ENCODE measurements at regions not wholly inside any gene's neighbourhood (a gene's known extent, or its start where the extent isn't known, plus 50 kb on each side); places are given as distances from the start of the nearest gene placed in this dataset.

DNA sequence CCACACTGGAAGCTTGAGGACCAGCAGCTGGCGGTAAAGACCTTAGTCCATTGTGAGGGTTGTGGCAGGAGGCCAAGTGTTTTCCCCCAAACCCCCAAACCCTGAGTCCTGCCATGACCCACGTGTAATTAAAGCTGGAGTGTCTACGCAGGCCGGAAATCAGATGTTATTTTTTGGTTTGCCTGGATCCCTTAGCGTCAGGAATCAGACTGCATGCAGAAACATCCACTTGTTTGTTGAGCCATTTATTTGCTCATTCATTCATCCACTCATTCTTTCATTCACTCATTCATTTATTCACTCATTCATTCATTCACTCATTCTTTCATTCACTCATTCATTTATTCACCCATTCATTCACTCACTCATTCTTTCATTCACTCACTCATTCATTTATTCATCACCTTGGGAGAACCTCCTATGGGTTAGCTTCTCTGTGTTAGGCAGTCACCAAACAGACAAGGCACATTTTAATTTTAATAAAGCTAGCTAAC, 313.1 kb downstream of the MAF start:
- TF ChIP-seq EZH2 (IDR thresholded peaks at IDR 0.05; ENCODE audit: borderline replicate concordance, low read length) (no peak), CTCF (conservative IDR thresholded peaks at IDR 0.05 in 1 of 2, IDR thresholded peaks at IDR 0.05 in 1 of 2; ENCODE audit: extremely low read depth in 1 of 2, insufficient read depth in 1 of 2, low read depth in 1 of 2, low read length in 2 of 2) (no peak)
